SIG-M5 (cell line): ENCODE measurements at regions not wholly inside any gene's neighbourhood (a gene's known extent, or its start where the extent isn't known, plus 50 kb on each side); places are given as distances from the start of the nearest gene placed in this dataset.
"Not testable (repeated sequence)": the region's sequence is repeated elsewhere in the genome, so short reads cannot be mapped to it uniquely, and the experiment has no call there.

Experiments used
- DNase-seq: peaks from one replicate; lab custom pipeline; 2025; lab: John Stamatoyannopoulos, UW

- no peak for DNase-seq
Measured at GRCh38 chr6:112511441-112511840, 164.3 kb downstream of the RFPL4B start.

- DNase-seq = no peak
Measured at GRCh38 chr6:112513175-112513574, 166.0 kb downstream of the RFPL4B start.

GRCh38 chr6:112522587-112522986 is 175.5 kb downstream of the RFPL4B start:
- DNase-seq = no peak

GRCh38 chr6:112524071-112524470 is 176.9 kb downstream of the RFPL4B start:
- no peak for DNase-seq

GRCh38 chr6:112525749-112526148 is 178.6 kb downstream of the RFPL4B start:
- no peak for DNase-seq

GRCh38 chr6:112526594-112526993 is 179.5 kb downstream of the RFPL4B start:
- DNase-seq = no peak

- DNase-seq = not testable (repeated sequence)
Measured at GRCh38 chr6:112528306-112528705, 181.2 kb downstream of the RFPL4B start.

- DNase-seq = no peak
Measured at GRCh38 chr6:112535816-112536215, 188.7 kb downstream of the RFPL4B start.

GRCh38 chr6:112539355-112539754 is 192.2 kb downstream of the RFPL4B start:
- no peak for DNase-seq

- DNase-seq = not testable (repeated sequence)
Measured at GRCh38 chr6:112541847-112542246, 194.7 kb downstream of the RFPL4B start.

- not testable (repeated sequence) for DNase-seq
Measured at GRCh38 chr6:112547321-112548085, 200.4 kb downstream of the RFPL4B start.

- no peak for DNase-seq
Measured at GRCh38 chr6:112549749-112550148, 202.6 kb downstream of the RFPL4B start.

GRCh38 chr6:112557435-112557834 is 210.3 kb downstream of the RFPL4B start:
- no peak for DNase-seq

GRCh38 chr6:112557961-112558360 is 210.8 kb downstream of the RFPL4B start:
- DNase-seq = no peak

GRCh38 chr6:112560651-112561050 is 213.5 kb downstream of the RFPL4B start:
- no peak for DNase-seq

- no peak for DNase-seq
Measured at GRCh38 chr6:112562301-112563231, 215.4 kb downstream of the RFPL4B start.

GRCh38 chr6:112563368-112563767 is 216.2 kb downstream of the RFPL4B start:
- no peak for DNase-seq

- DNase-seq = no peak
Measured at GRCh38 chr6:112568066-112568465, 220.9 kb downstream of the RFPL4B start.

- no peak for DNase-seq
Measured at GRCh38 chr6:112571488-112572270, 224.5 kb downstream of the RFPL4B start.

- DNase-seq = no peak
Measured at GRCh38 chr6:112574190-112574589, 227.1 kb downstream of the RFPL4B start.

GRCh38 chr6:112575309-112575834 is 228.2 kb downstream of the RFPL4B start:
- DNase-seq = no peak

GRCh38 chr6:112576423-112576822 is 229.3 kb downstream of the RFPL4B start:
- DNase-seq = no peak
